Panc1 (cell line): ENCODE measurements at regions not wholly inside any gene's neighbourhood (a gene's known extent, or its start where the extent isn't known, plus 50 kb on each side); places are given as distances from the start of the nearest gene placed in this dataset.

ENCODE experiments used
- ATAC-seq: fragments of 200-7000 bp; cut with Tn5 transposase; 2 replicates; pipeline ENCODE4 v1.9.1; 2020; ENCODE audit warnings: mild to moderate bottlenecking, moderate library complexity
- BruUV-seq: library from RNA; stranded (reverse); fragments of 400-500 nt; replicated peaks from 2 replicates; lab custom pipeline; 2021; lab: Mats Ljungman, UMichigan
- CTCF ChIA-PET: fragments of 300-600 bp; sonication (Branson Sonifier 250); formaldehyde crosslinking; loops from one replicate; lab custom pipeline; 2022; ENCODE audit warnings: antibody characterized with exemption; lab: Charles Lee
- POLR2A ChIA-PET: fragments of 300-600 bp; sonication (Branson Sonifier 250); formaldehyde crosslinking; loops from one replicate; lab custom pipeline; 2022; ENCODE audit warnings: antibody characterized with exemption; lab: Charles Lee
- DNase-seq: peaks from one replicate; pipeline ENCODE4 v3.0.0-alpha.2; 2010; ENCODE audit warnings: low read depth, low spot score
- H3K27ac ChIP-seq: 2 replicates; pipeline ENCODE4 v1.5.1; 2011; ENCODE audit warnings: mild to moderate bottlenecking, low read length, inconsistent platforms
- H3K27me3 ChIP-seq: fragments of 200-500 bp; sonication (Bioruptor generic); 2 replicates; pipeline ENCODE4 v1.6.0; 2014; ENCODE audit warnings: low read length, inconsistent platforms; ENCODE audit not compliant: control insufficient read depth, insufficient read depth
- H3K36me3 ChIP-seq: fragments of 200-500 bp; sonication (Bioruptor generic); 2 replicates; pipeline ENCODE4 v1.5.1; 2014; ENCODE audit warnings: inconsistent platforms, mild to moderate bottlenecking, low read length, moderate library complexity; ENCODE audit not compliant: control insufficient read depth, insufficient read depth
- H3K4me1 ChIP-seq: 2 replicates; pipeline ENCODE4 v1.5.1; 2011; ENCODE audit warnings: inconsistent platforms, mild to moderate bottlenecking, low read length, moderate library complexity; ENCODE audit not compliant: control insufficient read depth, insufficient read depth
- H3K4me3 ChIP-seq, 2 experiments: 2 replicates each; pipeline ENCODE4 v1.5.1; 2011 to 2012; ENCODE audit warnings: low read depth in 2 of 2, low read length in 2 of 2, mild to moderate bottlenecking in 2 of 2, inconsistent platforms in 1 of 2, moderate library complexity in 1 of 2
- H3K9me3 ChIP-seq: fragments of 200-500 bp; sonication (Bioruptor generic); 2 replicates; pipeline ENCODE4 v1.5.1; 2014; ENCODE audit warnings: low read depth, mild to moderate bottlenecking, inconsistent platforms, low read length, moderate library complexity; ENCODE audit not compliant: control insufficient read depth, insufficient read depth
- POLR2AphosphoS5 ChIP-seq: IDR thresholded peaks from 2 replicates; pipeline ENCODE4 v1.6.1; 2012; ENCODE audit warnings: mild to moderate bottlenecking, low read depth, low read length, moderate library complexity
- SIN3A ChIP-seq: IDR thresholded peaks from 2 replicates; pipeline ENCODE4 v1.6.1; 2012; ENCODE audit warnings: low read depth, mild to moderate bottlenecking, low read length, moderate library complexity, borderline replicate concordance; ENCODE audit not compliant: insufficient read depth
- TCF7L2 ChIP-seq: IDR thresholded peaks from 2 replicates; pipeline ENCODE4 v1.6.1; 2011; ENCODE audit warnings: mild to moderate bottlenecking, low read depth, low read length, inconsistent platforms
- in situ Hi-C: cut with HindIII; loops from 2 replicates; pipeline ENCODE4 v1.10.0; 2016; ENCODE audit warnings: low sequenced_read_pairs, low pct_unique_long_range_greater_than_20kb
- intact Hi-C: fragments of 100-400 bp; cut with micrococcal nuclease; formaldehyde crosslinking; loops from one replicate; pipeline ENCODE4 v1.10.0; 2022; ENCODE audit not compliant: unreplicated experiment
- TF ChIP-seq, protein P1 (sequence below): fragments of 450-650 bp; IDR thresholded peaks from 2 replicates; pipeline ENCODE4 v1.5.1; 2017; ENCODE audit warnings: mild to moderate bottlenecking
- TF ChIP-seq, protein P2 (sequence below), 2 experiments: IDR thresholded peaks; 2 replicates each; pipeline ENCODE4 v1.6.1; 2011 to 2012; ENCODE audit warnings: low read depth in 2 of 2, control low read depth in 1 of 2, low read length in 1 of 2, mild to moderate bottlenecking in 1 of 2, moderate library complexity in 1 of 2; ENCODE audit not compliant: insufficient read depth in 1 of 2

DNA sequence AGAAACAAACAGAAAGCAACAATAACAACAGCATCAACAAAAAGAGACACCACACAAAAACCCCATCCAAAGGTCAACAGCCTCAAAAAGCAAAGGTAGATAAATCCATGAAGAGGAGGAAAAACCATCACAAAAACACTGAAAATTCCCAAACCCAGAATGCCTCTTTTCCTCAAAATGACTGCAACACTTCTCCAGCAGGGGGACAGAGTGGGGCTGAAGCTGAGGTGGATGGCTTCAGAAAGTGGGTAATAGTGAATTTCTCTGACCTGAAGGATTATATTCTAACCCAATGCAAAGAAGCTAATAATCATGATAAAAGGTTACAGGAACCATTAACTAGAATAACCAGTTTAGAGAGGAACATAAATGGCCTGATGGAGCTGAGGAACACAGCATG lies 888.2 kb downstream of the RAB28 start:
- no peak for DNase-seq
- POLR2A ChIA-PET: no interaction called here
- BruUV-seq: no TSS peak
- H3K4me3 ChIP-seq: no peak overlapping the region
- H3K27me3 ChIP-seq: no peaks in the 10 kb centered on the region
- TF ChIP-seq SIN3A: no peak
- TF ChIP-seq, protein P1, sequence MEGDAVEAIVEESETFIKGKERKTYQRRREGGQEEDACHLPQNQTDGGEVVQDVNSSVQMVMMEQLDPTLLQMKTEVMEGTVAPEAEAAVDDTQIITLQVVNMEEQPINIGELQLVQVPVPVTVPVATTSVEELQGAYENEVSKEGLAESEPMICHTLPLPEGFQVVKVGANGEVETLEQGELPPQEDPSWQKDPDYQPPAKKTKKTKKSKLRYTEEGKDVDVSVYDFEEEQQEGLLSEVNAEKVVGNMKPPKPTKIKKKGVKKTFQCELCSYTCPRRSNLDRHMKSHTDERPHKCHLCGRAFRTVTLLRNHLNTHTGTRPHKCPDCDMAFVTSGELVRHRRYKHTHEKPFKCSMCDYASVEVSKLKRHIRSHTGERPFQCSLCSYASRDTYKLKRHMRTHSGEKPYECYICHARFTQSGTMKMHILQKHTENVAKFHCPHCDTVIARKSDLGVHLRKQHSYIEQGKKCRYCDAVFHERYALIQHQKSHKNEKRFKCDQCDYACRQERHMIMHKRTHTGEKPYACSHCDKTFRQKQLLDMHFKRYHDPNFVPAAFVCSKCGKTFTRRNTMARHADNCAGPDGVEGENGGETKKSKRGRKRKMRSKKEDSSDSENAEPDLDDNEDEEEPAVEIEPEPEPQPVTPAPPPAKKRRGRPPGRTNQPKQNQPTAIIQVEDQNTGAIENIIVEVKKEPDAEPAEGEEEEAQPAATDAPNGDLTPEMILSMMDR: no peak
- TF ChIP-seq, protein P2, sequence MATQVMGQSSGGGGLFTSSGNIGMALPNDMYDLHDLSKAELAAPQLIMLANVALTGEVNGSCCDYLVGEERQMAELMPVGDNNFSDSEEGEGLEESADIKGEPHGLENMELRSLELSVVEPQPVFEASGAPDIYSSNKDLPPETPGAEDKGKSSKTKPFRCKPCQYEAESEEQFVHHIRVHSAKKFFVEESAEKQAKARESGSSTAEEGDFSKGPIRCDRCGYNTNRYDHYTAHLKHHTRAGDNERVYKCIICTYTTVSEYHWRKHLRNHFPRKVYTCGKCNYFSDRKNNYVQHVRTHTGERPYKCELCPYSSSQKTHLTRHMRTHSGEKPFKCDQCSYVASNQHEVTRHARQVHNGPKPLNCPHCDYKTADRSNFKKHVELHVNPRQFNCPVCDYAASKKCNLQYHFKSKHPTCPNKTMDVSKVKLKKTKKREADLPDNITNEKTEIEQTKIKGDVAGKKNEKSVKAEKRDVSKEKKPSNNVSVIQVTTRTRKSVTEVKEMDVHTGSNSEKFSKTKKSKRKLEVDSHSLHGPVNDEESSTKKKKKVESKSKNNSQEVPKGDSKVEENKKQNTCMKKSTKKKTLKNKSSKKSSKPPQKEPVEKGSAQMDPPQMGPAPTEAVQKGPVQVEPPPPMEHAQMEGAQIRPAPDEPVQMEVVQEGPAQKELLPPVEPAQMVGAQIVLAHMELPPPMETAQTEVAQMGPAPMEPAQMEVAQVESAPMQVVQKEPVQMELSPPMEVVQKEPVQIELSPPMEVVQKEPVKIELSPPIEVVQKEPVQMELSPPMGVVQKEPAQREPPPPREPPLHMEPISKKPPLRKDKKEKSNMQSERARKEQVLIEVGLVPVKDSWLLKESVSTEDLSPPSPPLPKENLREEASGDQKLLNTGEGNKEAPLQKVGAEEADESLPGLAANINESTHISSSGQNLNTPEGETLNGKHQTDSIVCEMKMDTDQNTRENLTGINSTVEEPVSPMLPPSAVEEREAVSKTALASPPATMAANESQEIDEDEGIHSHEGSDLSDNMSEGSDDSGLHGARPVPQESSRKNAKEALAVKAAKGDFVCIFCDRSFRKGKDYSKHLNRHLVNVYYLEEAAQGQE (IDR thresholded peaks at IDR 0.05; ENCODE audit: insufficient read depth in 1 of 2, low read depth in 2 of 2, low read length in 1 of 2): no peak
- no peak for TF ChIP-seq POLR2AphosphoS5
- no peak for TF ChIP-seq TCF7L2
- H3K9me3 ChIP-seq: no peaks in the 10 kb centered on the region
- in situ Hi-C loops: no loop called here
- CTCF ChIA-PET: no interaction called here
- intact Hi-C loops: no loop called here
- H3K4me1 ChIP-seq: no peaks in the 10 kb centered on the region
- ATAC-seq: no peak
- no peaks in the 10 kb centered on the region for H3K36me3 ChIP-seq
- H3K27ac ChIP-seq: no peak overlapping the region

DNA sequence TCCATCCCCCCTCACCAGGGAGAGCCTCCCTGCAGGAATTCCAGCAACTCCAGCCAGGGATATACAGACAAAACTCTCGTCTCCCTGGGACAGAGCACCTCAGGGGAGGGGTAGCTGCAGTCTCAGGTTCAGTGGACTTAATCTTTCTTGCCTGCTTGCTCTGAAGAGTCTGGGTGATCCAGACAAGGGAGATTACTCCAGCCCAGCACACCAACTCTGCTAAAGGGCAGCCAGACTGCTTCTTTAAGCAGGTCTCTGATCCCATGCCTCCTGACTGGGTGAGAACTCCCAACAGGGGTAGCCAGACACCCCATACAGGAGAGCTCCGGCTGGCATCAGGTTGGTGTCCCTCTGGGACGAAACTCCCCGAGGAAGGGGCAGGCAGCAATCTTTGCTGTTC lies 888.7 kb downstream of the RAB28 start:
- DNase-seq (no peak), ATAC-seq (no peak)
- TF ChIP-seq POLR2AphosphoS5 (no peak), TCF7L2 (no peak), SIN3A (no peak)
- TF ChIP-seq, protein P2 (IDR thresholded peaks at IDR 0.05; ENCODE audit: insufficient read depth in 1 of 2, low read depth in 2 of 2, low read length in 1 of 2): no peak
- TF ChIP-seq, protein P1: no peak
- intact Hi-C loops: no loop called here
- Histone ChIP-seq H3K4me1 (no peaks in the 10 kb centered on the region), H3K4me3 (no peak overlapping the region), H3K27me3 (no peaks in the 10 kb centered on the region), H3K9me3 (no peaks in the 10 kb centered on the region), H3K27ac (no peak overlapping the region), H3K36me3 (no peaks in the 10 kb centered on the region)
- ChIA-PET CTCF (no interaction called here), POLR2A (no interaction called here)
- in situ Hi-C loops: no loop called here
- BruUV-seq: no TSS peak
